Activated CD8-positive, alpha-beta memory T cell treated with anti-CD3 and anti-CD28 coated beads for 36 hours (primary cell): ENCODE measurements at regions not wholly inside any gene's neighbourhood (a gene's known extent, or its start where the extent isn't known, plus 50 kb on each side); places are given as distances from the start of the nearest gene placed in this dataset.

Experiments used
- CTCF ChIA-PET: fragments of 350-600 bp; sonication (Branson Sonifier 250); formaldehyde crosslinking; loops from one replicate; lab custom pipeline; 2021; ENCODE audit warnings: antibody characterized with exemption; lab: Charles Lee
- POLR2A ChIA-PET: fragments of 350-600 bp; sonication (Branson Sonifier 250); formaldehyde crosslinking; loops from one replicate; lab custom pipeline; 2021; ENCODE audit warnings: antibody characterized with exemption; lab: Charles Lee

DNA sequence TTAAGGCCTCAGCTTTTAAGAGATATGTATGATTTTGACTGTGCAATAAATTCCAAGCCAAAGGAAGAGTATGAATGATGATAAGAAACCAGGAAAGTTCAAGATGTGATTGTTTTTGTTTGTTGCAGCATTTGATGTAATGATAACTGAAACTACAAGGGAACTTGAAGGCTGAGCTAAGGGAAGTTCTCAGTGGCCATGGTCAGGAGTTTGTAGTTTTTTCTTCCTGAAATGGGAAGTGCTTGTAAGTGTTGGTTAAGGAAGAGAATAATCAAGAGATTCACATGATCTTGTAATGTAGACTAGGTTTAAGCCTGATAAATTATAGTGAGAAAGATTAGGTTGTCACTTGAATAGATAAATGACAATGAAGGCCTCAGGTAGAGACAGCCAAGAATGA is 53.4 kb downstream of the PTCHD4 start:
- POLR2A ChIA-PET: no interaction called here
- CTCF ChIA-PET: no interaction called here

DNA sequence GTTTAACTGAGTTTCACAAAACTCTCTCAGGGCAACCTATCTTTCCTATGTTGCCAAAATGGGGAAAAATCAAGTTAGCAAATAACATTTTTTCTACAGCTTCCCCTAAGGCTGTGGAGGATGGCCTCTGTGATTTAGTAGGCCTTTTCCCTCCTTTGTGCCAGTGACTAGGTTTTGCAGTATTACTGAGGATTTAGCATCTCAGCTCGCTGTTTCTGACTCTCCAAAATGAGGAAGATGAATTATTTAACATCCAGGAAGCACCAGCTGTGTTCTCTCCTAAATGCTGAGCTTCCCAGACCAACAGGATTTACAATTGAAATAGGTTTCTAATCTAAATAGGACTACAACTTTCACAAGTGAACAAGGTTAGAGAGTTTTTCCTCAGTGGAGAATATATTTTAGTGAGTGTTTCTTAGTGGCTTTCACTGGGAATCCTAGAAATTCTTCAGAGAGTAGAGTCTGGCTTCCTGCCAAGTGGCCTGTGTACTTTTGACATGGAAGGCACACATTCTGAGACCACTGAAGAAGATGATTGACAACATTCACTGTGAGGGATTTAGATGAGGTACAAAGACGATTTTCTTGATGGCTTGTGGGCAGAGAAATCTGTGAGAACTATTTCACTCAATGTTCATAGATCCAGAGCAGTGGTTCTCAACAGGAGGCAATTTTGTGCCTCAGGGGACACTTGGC is 62.4 kb downstream of the PTCHD4 start:
- POLR2A ChIA-PET: no interaction called here
- CTCF ChIA-PET: no interaction called here

DNA sequence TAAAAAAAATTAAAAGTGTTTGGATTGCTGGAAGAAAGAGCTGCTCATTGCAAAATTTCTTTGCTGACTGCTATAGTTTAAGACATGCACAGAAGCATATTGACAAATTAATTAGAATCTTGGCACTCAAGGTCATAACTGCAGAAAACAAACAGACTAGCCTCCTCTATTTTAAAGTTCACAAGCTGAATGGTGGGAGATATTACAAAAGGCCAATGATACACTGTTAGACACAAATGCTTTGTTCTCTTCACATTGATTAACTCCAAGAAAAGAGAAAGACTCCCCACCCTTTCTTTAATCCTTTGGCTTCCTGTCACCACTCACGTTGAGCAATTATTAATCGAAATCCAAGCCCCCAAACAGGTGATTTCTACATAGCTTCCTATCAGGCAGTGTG is 69.1 kb downstream of the PTCHD4 start:
- POLR2A ChIA-PET: no interaction called here
- CTCF ChIA-PET: no interaction called here

DNA sequence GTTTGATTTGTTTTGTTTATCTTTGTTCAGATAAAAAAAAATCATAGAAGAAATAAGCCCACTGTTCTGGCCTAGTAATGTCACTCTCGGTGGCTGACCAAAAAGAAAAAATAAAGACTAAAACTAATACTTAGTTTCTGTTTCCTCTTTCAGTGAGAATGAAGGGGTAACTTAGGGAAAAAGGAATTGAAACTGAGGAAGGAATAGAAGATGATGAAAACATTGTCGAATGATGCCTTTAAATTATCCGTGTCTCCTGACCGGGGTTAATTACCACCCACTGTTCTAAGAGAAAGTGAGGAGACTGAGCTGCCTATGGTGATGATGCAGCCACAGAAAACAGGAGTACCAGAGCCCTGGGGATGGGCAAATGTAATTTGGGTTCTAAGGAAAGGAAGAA is 73.1 kb downstream of the PTCHD4 start:
- CTCF ChIA-PET: no interaction called here
- POLR2A ChIA-PET: no interaction called here

DNA sequence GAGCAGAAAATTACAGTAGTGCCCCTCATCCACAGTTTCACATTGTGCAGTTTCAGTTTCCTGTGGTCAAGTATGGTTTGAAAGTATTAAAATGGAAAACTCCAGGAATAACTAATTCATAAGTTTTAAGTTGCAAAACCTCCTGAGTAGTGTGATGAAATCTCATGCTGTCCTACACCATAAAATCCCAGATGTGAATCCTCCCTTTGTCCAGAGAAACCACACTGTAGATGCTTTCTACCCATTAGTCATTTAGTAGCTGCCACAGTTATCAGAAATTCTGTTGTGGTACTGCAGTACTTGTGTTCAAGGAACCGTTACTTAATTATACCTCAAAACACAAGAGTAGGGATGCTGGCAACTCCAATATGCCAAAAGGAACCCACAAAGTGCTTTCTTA is 74.7 kb downstream of the PTCHD4 start:
- CTCF ChIA-PET: no interaction called here
- POLR2A ChIA-PET: no interaction called here

DNA sequence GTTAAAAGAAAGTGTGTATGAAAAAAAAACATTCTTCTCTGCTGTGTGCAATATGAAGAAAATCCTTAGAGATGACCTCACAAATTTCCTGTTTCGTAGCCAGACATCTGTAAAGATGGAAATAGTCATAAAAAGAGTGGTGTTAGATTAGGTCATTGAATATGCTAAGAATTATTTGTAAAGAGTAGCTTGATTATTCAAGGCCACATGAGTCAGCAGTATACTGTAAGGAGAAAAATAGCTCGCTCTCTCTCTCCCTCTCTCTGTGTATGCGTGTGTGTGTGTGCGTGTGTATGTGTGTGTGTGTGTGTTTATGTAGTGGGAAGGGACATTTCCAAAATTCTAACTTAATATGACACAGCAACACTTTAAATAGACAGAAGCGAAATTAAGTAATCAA is 78.8 kb downstream of the PTCHD4 start:
- POLR2A ChIA-PET: no interaction called here

DNA sequence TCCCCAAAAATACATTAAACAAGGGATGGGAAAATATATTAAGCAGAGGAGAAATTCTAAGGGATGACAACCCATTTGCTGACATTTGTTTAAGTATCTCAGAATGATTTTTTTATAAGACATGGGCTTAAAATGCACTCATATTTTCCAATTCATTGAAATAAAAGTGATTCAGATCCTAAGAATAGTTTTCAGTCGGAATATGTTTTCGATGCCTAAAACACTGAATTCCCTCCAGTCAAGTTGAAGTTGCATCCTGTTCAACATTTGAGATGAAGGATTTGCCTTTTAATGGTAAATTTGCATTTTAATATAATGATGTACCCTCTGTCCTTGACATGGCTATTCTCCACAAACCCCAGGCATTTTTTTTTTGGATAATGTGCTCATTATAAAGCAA is 79.3 kb downstream of the PTCHD4 start:
- ChIA-PET CTCF (no interaction called here), POLR2A (no interaction called here)

More for the DNA sequence above, 78.8 kb downstream of the PTCHD4 start:
- CTCF ChIA-PET: no interaction called here

DNA sequence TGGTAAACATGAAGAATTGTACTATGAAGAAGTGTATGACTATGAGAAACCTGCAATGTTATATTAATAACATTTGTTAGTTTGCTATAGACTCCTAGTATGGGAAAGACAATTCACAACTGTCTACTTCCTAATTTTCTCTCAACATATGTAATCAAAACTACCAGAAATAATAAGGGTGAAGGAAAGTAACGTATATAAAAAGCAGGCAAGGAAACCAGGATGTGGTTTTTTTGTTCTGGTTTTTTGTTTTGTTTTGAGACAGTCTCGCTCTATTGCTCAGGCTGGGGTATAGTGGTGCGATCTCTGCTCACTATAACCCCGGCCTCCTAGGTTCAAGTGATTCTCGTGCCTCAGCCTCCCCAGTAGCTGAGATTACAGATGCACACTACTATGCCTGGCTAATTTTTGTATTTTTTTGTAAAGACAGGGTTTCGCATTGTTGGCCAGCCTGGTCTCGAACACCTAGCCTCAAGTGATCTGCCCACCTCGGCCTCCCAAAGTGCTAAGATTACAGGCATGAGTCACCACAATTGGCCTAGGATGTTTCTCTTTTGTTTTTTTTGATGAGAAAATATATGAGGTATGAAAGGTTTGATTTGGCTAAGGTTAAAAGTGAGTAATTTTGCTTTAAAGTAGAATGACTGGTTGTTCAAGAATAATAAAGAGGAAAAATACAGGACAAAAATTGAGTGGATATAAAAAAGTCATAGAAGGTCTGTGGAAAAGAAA is 83.1 kb downstream of the PTCHD4 start:
- ChIA-PET POLR2A (no interaction called here), CTCF (no interaction called here)

DNA sequence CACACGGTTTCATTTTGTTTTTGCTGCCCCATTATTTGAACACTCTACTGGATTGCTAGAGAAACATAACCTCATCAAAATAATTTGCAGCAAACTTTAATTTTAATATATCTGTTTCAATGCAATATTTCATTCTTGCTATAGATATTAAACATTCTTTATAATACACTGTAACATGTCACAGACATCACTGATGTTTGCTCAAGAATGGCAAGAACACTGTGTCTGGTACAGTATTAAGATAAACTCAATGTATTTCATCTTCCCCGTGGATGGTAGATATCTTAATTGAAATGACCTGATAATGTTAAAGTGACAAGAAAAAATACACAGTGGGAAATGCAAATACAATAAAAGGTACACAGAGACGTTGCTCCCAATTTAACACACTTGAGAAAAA is 86.0 kb downstream of the PTCHD4 start:
- POLR2A ChIA-PET: no interaction called here
- CTCF ChIA-PET: no interaction called here

DNA sequence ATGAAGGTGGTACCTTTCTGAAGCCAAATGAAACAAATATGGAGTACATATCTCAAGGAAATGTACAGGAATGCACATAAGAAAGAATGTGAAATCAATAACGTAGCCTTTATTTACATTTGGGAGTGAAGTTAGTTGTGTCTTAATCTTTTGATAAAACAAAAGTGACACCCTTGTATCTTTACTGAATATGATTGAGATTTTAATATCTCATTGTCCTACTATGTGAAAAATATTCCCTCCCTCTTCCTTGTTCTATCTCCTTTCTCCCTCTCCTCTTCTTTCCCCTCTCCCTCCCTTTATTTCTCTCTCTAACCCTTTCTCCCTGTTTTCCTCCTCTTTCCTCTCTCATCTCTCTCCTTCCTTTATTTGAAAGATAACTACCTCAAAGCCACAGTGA is 89.1 kb downstream of the PTCHD4 start:
- CTCF ChIA-PET: no interaction called here
- POLR2A ChIA-PET: no interaction called here

DNA sequence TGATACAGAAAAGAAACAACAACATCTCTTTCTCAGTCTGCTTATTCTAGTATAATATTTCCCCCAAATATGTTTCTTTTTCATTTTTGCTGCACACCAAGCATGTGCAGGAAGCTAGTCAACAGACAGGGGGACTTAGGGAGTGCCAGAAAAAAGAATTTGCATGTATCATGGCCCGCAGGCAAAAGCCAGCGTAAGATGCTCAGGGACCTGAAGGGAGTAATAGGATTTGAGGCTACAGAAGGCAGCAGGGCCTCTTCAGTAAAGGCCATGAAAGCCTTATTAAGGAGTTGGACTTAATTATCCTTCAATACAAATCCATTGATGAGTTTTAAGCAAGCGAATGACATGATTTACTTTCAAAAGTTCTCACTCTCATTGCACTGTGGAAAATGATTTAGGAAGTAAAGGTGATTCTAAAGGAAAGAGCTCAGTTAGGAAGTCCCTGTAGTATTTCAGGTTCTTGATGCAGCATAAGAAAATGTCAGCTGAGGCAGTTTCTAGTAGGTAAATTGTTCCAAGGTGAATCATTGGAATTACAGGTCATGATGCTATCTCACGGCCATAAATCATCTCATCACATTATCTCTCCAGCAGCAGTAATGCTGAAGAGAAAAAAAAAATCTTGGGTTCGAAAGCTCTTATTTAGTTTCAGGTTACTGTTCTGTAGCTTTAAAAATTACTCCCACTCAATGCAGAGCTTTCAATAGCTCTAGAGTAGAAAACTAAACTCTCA is 94.8 kb downstream of the PTCHD4 start:
- CTCF ChIA-PET: no interaction called here
- POLR2A ChIA-PET: no interaction called here

DNA sequence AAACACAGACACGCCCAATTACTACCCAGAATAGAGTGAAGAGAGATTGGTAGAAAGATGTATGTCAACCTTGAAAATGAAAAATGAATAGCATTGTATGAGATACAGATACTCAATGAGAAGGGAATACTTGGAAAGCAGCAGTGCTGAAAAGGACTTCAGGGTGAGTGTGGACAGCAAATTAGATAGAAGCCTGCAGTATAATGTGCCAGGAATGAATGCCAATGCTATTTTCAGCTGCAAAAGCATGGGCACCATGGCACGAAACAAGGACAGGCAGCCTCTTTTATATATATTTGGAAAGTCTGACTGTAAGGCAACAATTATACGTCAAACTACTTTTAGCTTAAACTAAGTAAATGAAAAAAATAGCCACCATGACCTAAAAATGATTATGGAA is 118.2 kb downstream of the PTCHD4 start:
- CTCF ChIA-PET: no interaction called here
- POLR2A ChIA-PET: no interaction called here

DNA sequence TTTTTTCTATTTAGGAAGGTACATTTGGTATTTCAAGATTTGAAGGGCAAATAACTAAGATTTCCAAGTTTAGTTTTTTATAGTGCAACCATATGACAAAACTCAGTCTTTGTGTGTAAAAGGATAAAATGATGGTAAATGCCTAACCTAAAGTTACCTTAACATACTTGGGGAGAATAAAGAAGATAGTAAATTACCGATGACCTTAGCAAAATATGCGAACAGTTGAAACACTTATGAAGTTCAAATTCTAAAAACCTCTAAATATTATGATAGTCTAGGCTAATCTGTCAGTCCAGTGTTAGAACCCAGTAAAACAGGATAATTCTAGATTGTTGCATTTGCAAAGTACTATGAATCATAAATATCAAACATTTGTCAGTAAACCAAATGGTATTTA is 127.5 kb downstream of the PTCHD4 start:
- POLR2A ChIA-PET: no interaction called here
- CTCF ChIA-PET: no interaction called here

DNA sequence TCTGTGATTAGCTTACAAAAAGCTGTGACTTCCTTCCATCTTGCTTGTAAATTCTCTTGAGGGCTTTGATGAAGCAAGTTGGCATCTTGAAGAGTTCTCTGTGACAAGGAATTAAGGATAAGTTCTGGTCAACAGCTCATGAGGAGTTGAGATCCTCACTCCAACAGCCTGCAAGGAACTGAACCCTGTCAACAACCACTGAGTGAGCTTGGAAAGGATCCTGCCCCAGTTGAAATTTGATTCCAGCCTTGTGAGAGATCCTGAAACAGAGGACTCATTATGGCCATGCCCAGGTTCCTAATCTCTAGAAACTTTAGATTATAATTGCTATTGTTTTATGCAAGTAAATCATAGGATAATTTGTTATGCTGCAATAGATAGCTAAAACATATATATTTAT is 133.7 kb downstream of the PTCHD4 start:
- ChIA-PET POLR2A (no interaction called here), CTCF (no interaction called here)

DNA sequence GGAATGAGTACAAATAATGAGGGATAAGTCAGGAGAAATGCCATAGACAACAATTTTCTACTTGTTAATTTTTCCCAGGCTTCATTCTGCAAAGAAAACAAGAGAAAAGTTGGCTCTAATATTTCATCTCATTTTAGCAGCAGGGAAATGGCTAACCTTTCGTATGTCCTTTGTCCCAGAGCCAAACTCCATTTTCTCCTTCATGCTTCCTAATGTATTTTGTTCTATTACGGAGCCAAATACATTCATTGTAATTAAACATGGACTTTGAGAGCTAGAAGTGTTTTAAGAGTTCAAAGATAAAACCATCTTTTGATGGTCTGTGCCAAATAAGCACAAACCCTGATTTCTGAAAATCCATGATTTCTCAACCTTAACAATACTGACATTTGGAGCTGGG is 136.9 kb downstream of the PTCHD4 start:
- POLR2A ChIA-PET: no interaction called here
- CTCF ChIA-PET: no interaction called here

DNA sequence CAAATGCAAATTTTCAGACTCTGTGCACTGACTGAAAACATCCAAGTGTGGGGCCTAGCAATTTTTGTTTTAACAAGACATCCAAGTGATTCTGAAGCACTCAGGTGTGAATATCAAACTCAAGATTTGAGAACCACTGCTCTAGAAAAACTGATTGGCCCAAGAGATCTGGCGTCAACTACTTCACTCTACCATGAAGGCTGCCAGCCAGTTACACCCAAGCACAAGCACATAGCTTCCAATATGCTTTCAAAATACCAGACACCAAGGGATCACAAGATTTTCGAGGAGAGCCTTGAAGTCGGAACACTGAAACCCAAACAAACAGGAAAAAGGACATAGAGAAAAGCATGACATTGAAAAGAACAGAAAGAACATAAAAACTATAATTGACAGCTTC is 140.2 kb downstream of the PTCHD4 start:
- ChIA-PET CTCF (interaction anchor here (0.8 kb wide), 1 partner anchor 18 kb away, joined by 3 read pairs; no protein-coding TSS in a partner anchor), POLR2A (no interaction called here)

DNA sequence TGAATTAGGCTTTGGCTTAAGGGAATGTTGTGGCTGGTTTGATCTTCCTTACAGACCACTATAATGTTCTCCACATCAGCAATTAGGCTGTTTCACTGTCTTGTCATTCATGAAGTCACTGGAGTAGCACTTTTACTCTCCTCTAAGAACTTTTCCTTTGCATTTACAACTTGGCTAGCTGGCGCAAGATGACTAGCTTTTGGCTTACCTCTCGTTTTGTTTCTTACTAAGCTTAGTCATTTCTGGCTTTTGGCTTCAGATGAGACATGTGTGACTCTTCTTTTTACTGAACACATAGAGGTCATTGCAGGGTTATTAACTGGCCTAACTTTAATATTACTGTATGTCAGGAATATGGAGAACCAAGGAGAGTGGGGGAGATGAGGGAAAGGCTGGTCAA is 143.2 kb downstream of the PTCHD4 start:
- POLR2A ChIA-PET: no interaction called here
- CTCF ChIA-PET: no interaction called here

DNA sequence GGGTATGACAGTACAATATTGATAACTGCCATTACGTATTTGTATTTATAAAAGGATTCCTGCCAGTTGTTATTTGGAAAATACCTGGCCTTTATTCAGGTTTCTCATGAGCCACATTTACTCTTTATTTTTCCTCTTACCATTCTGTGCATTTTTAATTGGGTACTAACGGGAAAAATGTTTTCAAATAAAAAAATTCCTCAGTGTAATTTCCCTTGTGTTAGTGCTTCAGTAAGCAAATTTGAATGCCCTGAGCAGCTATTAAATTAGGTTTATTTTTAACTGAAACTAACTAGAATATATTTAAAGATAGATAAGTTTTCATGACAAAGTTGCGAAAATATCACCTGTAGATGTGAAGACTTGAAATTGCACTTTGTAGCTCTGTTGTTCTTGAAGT is 146.0 kb downstream of the PTCHD4 start:
- ChIA-PET POLR2A (no interaction called here), CTCF (no interaction called here)

DNA sequence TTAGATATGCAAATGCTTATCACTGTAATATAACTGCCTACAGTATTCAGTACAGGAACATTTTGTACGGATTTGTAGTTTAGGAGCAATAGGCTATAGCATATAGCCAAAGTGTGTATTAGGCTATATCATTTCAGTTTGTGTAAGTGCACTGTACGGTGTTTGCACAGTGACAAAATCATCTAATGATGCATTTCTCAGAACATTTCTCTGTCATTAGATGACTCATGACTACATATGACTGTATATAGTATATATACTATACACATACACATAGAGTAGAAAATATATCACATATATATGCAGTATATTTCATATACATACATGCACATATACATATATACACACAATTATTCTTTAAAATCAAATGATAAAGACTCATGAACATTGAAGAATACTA is 158.4 kb downstream of the PTCHD4 start:
- ChIA-PET CTCF (no interaction called here), POLR2A (no interaction called here)

DNA sequence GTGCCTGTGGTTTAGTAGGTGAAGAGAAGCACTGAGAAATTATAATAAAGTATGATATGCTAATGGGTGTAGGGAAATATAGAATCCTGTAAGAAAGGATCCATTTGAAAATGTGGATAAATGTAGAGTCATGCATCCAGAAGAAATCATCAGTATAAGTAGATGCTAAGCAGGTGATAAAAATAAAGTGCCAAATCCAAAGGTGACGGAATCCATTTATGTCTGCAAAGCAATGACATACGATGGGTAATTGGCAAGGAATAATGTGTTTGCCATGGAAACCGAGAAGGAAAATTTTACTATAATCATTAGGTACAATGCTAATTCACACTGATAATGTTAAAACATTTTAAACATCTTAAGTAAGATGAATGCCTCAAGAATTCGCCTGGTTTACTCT is 163.0 kb downstream of the OPN5 start:
- POLR2A ChIA-PET: no interaction called here
- CTCF ChIA-PET: no interaction called here

DNA sequence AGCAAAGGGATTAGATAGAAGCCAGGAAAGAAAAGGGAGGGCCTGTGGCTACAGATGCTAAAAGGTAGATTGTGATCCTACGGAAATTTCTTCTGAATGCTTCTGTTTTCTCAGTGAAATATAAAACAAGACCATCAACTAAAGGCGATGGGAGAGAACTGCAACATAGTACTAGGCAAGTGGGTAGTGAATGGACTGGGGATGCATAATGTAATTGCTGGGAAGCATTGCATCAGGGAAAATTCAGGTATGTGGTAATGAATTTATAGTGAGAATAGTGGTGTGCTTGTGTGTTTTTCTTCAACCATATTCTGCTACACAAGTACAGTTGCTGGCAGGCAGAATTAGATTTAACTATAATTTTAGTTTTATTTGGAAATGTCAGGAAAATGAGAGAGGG is 156.6 kb downstream of the OPN5 start:
- POLR2A ChIA-PET: no interaction called here
- CTCF ChIA-PET: no interaction called here
